ENCODE measurements at regions not wholly inside any gene's neighbourhood (a gene's known extent, or its start where the extent isn't known, plus 50 kb on each side); places are given as distances from the start of the nearest gene placed in this dataset.

- no peak for DNase-seq
Observed at GRCh38 chr5:126366199-126366560, 57.0 kb upstream of the GRAMD2B start.

GRCh38 chr5:126368239-126368812, 54.9 kb upstream of the GRAMD2B start:
- DNase-seq, result no peak

- DNase-seq, result no peak
Observed at GRCh38 chr5:126369083-126369482, 54.1 kb upstream of the GRAMD2B start.

- no peak for DNase-seq
Observed at GRCh38 chr5:126369995-126370731, 53.0 kb upstream of the GRAMD2B start.

- DNase-seq, result no peak
Observed at GRCh38 chr5:126370796-126371718, 52.2 kb upstream of the GRAMD2B start.

GRCh38 chr5:126373375-126374108, 49.7 kb upstream of the GRAMD2B start:
- DNase-seq, result no peak

Measured in left hindlimb (tissue), 1 donor.